GM12872 (cell line): ENCODE measurements at regions not wholly inside any gene's neighbourhood (a gene's known extent, or its start where the extent isn't known, plus 50 kb on each side); places are given as distances from the start of the nearest gene placed in this dataset.

Source experiments
- CTCF ChIP-seq: IDR thresholded peaks from 3 replicates; pipeline ENCODE4 v1.5.1; 2011; ENCODE audit warnings: low read depth, mild to moderate bottlenecking, low read length, moderate library complexity; ENCODE audit not compliant: insufficient read depth

GRCh38 chr10:60575105-60575504 is 185.4 kb upstream of the ANK3 start:
- TF ChIP-seq CTCF: no peak

- TF ChIP-seq CTCF: no peak
Observed at GRCh38 chr10:60574388-60574787, 184.7 kb upstream of the ANK3 start.

GRCh38 chr10:60573336-60573735 is 183.7 kb upstream of the ANK3 start:
- TF ChIP-seq CTCF: no peak

- TF ChIP-seq CTCF: no peak
Observed at GRCh38 chr10:60572511-60573194, 183.0 kb upstream of the ANK3 start.

- no peak for TF ChIP-seq CTCF
Observed at GRCh38 chr10:60570896-60571295, 181.2 kb upstream of the ANK3 start.

GRCh38 chr10:60570272-60570865 is 180.7 kb upstream of the ANK3 start:
- TF ChIP-seq CTCF: no peak

GRCh38 chr10:60569681-60570080 is 180.0 kb upstream of the ANK3 start:
- no peak for TF ChIP-seq CTCF
